ELF-1 (cell line): ENCODE measurements at regions not wholly inside any gene's neighbourhood (a gene's known extent, or its start where the extent isn't known, plus 50 kb on each side); places are given as distances from the start of the nearest gene placed in this dataset.
"Not testable (repeated sequence)": the region's sequence is repeated elsewhere in the genome, so short reads cannot be mapped to it uniquely, and the experiment has no call there.

Source experiments
- DNase-seq: peaks from one replicate; pipeline ENCODE4 v3.0.0-alpha.2; 2016; ENCODE audit warnings: low read depth, low spot score

- not testable (repeated sequence) for DNase-seq
These were observed 1388.7 kb upstream of the EYS start for GRCh38 chr6:67095618-67096226.

GRCh38 chr6:67094431-67094946, 1387.5 kb upstream of the EYS start:
- no peak for DNase-seq

- no peak for DNase-seq
These were observed 1366.9 kb upstream of the EYS start for GRCh38 chr6:67073938-67074337.

GRCh38 chr6:67068781-67069180, 1361.8 kb upstream of the EYS start:
- no peak for DNase-seq

GRCh38 chr6:67064323-67064722, 1357.3 kb upstream of the EYS start:
- DNase-seq, result no peak

- no peak for DNase-seq
These were observed 1341.0 kb upstream of the EYS start for GRCh38 chr6:67047996-67048395.

GRCh38 chr6:67045076-67045475, 1338.0 kb upstream of the EYS start:
- DNase-seq, result no peak

- DNase-seq, result no peak
These were observed 1324.4 kb upstream of the EYS start for GRCh38 chr6:67031451-67031850.

- no peak for DNase-seq
These were observed 1323.8 kb upstream of the EYS start for GRCh38 chr6:67030861-67031260.

GRCh38 chr6:67016921-67017460, 1310.0 kb upstream of the EYS start:
- DNase-seq, result no peak

- no peak for DNase-seq
These were observed 1304.4 kb upstream of the EYS start for GRCh38 chr6:67011441-67011840.

- DNase-seq, result no peak
These were observed 1302.8 kb upstream of the EYS start for GRCh38 chr6:67009818-67010217.

GRCh38 chr6:67003844-67004243, 1296.8 kb upstream of the EYS start:
- DNase-seq, result no peak

- no peak for DNase-seq
These were observed 1293.1 kb upstream of the EYS start for GRCh38 chr6:67000121-67000520.

- DNase-seq, result not testable (repeated sequence)
These were observed 1290.6 kb upstream of the EYS start for GRCh38 chr6:66997579-66997978.

- no peak for DNase-seq
These were observed 1288.6 kb upstream of the EYS start for GRCh38 chr6:66995669-66996068.

- not testable (repeated sequence) for DNase-seq
These were observed 1286.7 kb upstream of the EYS start for GRCh38 chr6:66993708-66994107.

- DNase-seq, result no peak
These were observed 1286.2 kb upstream of the EYS start for GRCh38 chr6:66993272-66993671.

GRCh38 chr6:66992660-66993059, 1285.6 kb upstream of the EYS start:
- DNase-seq, result no peak

- DNase-seq, result peak; percentile 2
These were observed 1279.9 kb upstream of the EYS start for GRCh38 chr6:66986940-66987339.

- DNase-seq, result no peak
These were observed 1278.8 kb upstream of the EYS start for GRCh38 chr6:66985816-66986215.

GRCh38 chr6:66970373-66970772, 1263.3 kb upstream of the EYS start:
- no peak for DNase-seq

- DNase-seq, result no peak
These were observed 1258.2 kb upstream of the EYS start for GRCh38 chr6:66965227-66965626.

- no peak for DNase-seq
These were observed 1257.2 kb upstream of the EYS start for GRCh38 chr6:66964216-66964615.
